ENCODE measurements at regions not wholly inside any gene's neighbourhood (a gene's known extent, or its start where the extent isn't known, plus 50 kb on each side); places are given as distances from the start of the nearest gene placed in this dataset.

- TF ChIP-seq CTCF (IDR thresholded peaks at IDR 0.05), result no peak
- TF ChIP-seq POLR2A (IDR thresholded peaks at IDR 0.05), result no peak
These were observed 118.3 kb downstream of the RPRM start for GRCh38 chr2:153360239-153360638.
